ENCODE measurements at regions not wholly inside any gene's neighbourhood (a gene's known extent, or its start where the extent isn't known, plus 50 kb on each side); places are given as distances from the start of the nearest gene placed in this dataset.
"Not testable (repeated sequence)": the region's sequence is repeated elsewhere in the genome, so short reads cannot be mapped to it uniquely, and the experiment has no call there.

DNA sequence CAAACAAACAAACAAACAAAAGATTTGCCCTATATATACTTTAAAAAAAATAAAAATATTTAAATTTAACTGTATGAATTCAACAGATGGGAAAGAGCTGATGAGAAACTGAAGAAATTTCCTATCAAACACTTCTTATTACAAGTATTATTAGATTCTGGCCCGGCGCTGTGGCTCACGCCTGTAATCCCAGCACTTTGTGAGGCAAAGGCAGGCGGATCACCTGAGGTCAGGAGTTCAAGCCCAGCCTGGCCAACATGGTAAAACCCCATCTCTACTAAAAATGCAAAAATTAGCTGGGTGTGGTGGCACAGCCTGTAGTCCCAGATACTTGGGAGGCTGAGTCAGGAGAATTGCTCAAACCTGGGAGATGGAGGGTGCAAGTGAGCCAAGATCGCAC is 180.8 kb downstream of the ABCC12 start:
- TF ChIP-seq, protein P1, sequence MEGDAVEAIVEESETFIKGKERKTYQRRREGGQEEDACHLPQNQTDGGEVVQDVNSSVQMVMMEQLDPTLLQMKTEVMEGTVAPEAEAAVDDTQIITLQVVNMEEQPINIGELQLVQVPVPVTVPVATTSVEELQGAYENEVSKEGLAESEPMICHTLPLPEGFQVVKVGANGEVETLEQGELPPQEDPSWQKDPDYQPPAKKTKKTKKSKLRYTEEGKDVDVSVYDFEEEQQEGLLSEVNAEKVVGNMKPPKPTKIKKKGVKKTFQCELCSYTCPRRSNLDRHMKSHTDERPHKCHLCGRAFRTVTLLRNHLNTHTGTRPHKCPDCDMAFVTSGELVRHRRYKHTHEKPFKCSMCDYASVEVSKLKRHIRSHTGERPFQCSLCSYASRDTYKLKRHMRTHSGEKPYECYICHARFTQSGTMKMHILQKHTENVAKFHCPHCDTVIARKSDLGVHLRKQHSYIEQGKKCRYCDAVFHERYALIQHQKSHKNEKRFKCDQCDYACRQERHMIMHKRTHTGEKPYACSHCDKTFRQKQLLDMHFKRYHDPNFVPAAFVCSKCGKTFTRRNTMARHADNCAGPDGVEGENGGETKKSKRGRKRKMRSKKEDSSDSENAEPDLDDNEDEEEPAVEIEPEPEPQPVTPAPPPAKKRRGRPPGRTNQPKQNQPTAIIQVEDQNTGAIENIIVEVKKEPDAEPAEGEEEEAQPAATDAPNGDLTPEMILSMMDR (IDR thresholded peaks at IDR 0.05), result not testable (repeated sequence)
- not testable (repeated sequence) for TF ChIP-seq POLR2A (IDR thresholded peaks at IDR 0.05)
